Cerebellar cortex (tissue), 1 donor: ENCODE measurements at regions not wholly inside any gene's neighbourhood (a gene's known extent, or its start where the extent isn't known, plus 50 kb on each side); places are given as distances from the start of the nearest gene placed in this dataset.
"Not testable (repeated sequence)": the region's sequence is repeated elsewhere in the genome, so short reads cannot be mapped to it uniquely, and the experiment has no call there.

Experiments used
- DNase-seq: peaks from one replicate; pipeline ENCODE4 v3.0.0-alpha.2; 2015; ENCODE audit warnings: low spot score

DNA sequence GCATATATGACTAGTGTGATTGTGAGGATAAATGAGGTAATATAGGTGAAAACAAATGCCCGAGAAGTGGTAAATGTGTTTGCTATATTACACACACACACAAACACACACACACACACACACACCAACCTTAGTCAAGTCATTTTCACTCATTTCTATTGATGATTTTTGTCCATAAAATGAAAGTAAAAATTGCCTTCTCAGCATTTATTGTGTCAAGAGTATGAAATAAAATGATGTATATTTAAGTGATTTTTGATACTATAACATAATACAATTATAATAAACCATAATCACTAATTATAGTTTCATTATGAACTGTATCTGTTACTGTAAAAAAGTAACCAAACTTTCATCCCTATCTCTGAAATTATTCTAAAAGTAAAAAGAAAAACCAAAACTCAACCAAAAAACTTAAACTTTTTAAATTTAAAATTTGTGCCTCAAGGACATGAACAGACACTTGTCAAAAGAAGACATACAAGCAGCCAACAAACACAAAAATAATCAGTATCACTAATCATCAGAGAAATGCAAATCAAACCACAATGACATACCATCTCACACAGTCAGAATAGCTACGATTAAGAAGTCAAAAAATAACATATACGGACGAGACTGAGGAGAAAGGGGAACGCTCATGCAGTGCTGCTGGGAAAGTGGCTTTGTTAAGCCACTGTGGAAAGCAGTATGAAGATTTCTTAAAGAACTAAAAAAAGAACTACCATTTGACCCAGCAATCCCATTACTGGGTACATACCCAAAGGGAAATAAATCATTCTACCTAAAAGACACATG is 601.0 kb downstream of the TMA16 start:
- DNase-seq = no peak

DNA sequence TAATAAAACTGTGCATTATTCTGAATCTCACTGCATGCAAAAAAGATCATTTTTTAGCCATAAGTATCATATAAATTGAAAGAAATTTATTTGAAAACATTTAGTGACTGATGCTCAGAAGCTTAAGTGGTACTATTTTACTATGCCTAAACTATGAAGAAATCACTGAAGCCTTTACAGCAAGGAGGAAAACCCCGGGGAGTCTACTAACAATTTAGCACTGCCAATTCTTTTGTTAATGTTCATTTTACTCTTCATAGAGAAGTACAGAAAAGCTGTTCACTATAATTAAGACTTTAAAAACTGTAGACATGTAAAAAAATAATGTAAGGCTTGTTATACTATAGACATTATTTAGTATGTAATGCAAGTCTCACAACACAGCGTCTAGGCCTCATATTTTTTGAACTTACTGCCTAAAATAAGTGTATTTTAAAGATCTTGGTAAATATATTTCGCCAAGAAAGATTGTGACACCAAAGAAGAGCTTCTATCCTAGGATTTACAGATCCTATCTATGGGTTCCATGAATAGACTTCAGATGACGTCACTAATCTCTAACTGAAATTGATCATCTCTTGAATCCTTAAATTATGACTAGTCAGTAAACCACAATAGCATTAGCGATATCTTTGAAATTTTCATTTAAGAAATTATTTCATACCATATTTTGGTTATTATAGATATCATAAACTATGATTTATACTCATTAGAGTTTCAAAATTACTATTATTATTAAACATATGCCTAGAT is 602.5 kb downstream of the TMA16 start:
- no peak for DNase-seq

DNA sequence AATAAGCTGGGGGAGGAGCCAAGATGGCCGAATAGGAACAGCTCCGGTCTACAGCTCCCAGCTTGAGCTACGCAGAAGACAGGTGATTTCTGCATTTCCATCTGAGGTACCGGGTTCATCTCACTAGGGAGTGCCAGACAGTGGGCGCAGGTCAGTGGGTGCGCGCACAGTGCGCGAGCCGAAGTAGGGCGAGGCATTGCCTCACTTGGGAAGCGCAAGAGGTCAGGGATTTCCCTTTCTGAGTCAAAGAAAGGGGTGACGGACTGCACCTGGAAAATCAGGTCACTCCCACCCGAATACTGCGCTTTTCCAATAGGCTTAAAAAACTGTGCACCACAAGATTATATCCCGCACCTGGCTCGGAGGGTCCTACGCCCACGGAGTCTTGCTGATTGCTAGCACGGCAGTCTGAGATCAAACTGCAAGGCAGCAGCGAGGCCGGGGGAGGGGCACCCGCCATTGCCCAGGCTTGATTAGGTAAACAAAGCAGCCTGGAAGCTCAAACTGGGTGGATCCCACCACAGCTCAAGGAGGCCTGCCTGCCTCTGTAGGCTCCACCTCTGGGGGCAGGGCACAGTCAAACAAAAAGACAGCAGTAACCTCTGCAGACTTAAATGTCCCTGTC is 606.4 kb downstream of the TMA16 start:
- not testable (repeated sequence) for DNase-seq

DNA sequence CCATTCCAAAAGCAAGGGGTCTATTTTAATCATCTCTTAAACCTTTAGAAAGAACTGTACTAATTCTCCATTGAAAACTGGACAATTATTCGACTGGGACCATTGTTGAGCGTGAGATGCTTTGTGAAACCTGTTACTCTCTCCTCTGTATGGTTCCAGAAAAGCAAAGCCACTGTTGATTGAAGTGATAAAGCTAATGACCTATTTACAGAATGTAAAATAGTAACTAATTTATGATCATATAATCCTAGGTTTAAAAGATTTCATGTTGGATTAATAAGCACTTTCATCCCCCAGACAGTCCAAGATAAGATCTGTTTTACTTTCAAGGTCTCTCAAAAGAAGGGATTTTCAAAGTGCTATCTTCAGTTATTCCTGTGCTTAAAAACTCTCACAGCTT is 614.5 kb downstream of the TMA16 start:
- no peak for DNase-seq

DNA sequence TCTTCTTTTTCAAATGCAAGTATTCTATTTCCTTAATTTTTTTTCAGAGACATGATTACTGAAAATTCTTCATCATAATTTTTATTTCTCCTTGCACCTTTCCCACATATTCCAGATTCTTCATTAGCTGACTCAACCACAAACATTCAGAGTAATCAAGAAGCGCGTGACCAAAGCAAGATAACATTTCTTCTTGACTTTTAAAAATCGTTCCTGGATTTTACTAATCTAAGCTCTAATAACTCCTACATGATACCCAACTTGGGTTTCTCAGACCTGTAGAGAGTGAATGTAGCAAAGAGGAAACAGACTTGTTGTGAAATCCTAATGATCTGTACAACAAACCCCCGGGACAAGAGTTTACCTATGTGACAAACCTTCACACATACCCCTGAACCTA is 615.0 kb downstream of the TMA16 start:
- DNase-seq = no peak

DNA sequence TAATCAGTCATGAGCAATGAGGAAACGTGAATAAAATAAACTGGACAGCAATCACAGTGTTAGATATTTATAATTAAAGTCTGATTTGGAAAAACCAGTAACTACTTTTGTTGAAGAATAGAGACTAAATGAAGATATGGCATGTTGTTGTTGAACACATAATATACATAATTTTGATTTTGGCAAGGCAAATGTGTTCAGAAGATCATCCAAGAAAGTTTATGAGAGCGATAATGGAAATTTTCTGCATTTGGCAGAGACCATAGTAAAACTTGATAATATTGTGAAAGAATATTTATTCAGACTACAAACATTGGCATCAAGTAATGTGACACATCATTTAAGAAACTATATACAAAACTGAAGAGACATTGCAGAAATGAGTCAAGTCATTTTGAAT is 620.7 kb downstream of the TMA16 start:
- DNase-seq = no peak

DNA sequence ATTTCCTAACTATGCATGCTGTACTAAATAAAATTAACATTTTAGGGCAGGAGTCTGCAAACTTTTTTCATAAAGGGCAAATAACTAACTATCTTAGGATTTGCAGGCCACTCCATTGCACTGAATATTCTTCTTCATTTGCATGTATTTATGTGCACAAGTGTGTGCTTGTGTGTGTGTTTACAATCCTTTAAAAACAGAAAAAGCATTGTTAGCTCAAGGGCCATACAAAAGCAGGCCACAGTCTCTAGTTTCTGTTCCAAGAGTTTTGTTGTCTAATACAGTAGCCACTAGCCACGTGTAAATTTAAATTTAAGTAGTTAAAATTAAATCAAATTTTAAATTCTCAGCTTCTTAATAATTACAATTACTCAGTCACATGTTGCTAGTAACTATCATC is 621.8 kb downstream of the TMA16 start:
- DNase-seq = no peak

DNA sequence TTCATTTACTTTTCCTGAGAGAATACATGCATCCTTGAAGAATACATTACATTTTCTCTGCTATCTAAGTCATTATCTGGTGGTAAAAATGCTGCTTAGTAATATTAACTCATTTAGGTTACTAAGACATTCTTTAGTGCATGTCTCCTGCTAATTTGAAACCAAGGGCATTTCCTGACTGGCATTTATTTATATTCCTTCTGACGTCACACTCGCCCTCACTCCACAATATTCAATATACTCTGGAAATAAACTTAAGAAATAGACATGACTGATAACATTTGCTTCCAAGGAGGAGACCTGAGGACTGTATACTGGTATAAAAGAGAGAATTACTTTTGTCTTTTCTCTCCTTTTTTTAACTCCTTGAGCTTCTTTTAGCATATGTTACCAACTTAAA is 619.5 kb upstream of the SMIM31 start:
- DNase-seq = no peak

DNA sequence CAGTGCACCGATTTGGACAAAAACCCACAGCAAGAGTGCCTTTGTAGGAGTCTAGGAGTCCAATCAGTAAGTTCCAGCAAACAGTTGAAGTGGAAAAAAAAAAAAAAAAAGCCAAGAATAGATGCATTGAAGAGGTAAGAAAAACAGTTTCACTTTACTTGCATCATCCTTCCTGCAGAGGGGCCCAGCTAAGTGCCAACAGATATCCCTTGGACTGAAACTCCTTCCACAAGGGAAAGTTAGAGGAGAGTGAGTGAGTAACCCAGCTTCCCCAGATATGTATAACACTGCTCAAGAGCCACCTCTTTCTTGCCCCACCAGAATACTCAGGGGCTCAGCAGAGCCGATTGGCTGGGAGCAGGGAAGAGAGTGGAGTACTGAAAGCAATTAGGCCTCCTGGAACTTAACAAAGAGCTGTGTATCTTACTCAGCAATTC is 617.7 kb upstream of the SMIM31 start:
- DNase-seq = no peak

DNA sequence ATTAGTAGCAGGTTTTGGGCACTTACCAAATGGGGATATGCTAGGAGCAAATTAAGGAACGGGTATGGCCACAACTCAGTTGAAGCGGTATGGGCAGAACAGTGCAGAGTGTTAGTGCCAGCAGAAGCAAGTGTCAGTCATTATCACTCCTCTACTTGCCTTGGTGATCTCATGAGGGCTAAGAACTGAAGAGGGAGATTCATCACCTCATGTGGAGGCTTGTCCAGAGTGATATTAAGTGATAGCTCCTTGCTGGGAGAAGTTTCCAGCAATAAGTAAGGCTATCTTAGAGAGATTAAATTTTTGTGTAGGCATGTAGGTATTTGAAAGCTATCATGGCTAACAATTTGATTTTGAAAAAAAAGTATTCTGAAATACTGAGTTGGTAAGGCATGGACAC is 615.4 kb upstream of the SMIM31 start:
- DNase-seq = no peak

DNA sequence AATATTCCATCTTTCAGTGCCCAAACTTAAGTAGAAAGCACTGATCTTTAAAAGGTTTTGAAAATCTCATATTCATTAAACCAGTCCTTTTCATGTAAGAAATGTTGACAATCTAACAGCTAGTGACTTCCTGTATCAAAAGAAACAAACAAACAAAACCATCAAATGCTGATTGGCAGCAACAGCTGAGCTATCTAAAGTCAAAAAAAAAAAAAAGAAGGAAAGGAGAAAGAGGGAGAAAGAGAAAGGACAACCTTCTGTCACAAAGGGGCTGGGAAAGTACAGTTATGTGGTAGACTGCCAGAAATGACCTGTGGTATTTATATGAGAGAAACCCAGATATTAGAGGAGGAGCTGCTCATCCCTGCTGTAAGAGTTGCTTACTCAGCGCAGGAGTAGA is 614.6 kb upstream of the SMIM31 start:
- no peak for DNase-seq

DNA sequence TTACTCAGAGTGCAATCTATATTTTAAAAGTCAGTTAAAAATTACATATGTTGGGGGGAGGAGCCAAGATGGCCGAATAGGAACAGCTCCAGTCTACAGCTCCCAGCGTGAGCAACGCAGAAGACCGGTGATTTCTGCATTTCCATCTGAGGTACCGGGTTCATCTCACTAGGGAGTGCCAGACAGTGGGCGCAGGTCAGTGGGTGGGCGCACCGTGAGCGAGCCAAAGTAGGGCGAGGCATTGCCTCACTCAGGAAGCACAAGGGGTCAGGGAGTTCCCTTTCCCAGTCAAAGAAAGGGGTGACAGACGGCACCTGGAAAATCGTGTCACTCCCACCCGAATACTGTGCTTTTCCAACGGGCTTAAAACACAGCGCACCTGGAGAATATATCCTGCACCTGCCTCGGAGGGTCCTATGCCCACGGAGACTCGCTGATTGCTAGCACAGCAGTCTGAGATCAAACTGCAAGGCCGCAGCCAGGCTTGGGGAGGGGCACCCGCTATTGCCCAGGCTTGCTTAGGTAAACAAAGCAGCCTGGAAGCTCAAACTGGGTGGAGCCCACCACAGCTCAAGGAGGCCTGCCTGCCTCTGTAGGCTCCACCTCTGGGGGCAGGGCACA is 612.1 kb upstream of the SMIM31 start:
- DNase-seq = not testable (repeated sequence)

DNA sequence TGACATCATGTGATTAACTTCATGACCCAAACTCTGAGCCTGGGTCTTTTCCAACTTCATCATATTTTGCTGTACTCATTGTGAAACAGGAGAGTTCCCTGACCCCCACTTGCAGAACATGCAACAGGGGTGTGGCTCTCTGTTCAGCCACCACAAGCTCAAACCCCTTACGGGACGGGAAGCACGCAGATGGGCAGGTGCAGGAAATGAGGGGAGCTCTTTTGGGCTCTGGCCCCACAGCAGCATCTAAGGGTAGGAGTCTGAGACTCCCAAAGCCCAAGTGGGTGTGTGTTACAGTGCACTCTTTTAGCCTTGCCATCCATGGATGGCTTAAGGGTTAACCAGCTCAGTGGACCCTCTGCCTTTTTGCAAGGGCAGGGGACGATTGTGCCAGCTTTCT is 599.5 kb upstream of the SMIM31 start:
- no peak for DNase-seq

DNA sequence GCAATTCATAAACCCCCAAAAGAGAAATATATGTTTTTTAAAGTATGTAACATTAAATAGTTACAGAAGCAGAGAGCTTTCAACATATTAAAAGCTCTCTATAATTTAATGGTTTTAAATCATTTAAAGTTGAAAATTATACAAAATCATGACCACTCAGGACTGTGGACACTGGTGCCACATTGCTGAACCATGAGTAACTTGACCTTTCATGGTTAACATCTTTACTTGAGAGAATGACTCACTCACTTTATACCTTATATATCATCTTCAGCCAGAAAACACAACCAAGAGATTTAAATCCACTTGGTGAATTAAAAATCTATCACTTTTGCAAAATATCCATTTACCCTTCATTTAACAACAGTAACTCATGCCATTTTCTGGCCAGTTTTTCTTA is 584.3 kb upstream of the SMIM31 start:
- no peak for DNase-seq

DNA sequence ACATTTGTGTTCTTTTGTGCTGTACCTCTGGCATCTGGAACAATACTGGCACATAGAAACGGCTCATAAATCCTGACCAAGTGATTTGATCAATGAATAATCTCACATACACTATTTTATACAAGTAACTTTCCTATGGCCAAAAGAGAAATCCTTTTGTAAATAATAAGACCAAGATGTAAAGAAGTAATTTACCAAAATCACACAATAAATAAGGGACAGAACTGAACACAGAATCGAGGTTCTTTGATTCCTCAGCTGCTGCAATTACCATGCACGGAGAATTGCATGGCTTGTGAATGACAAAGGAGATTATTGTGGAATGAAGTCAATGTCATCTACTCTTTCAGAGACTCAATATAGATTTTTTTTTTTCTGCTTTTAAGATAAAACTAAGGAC is 576.8 kb upstream of the SMIM31 start:
- DNase-seq = no peak

DNA sequence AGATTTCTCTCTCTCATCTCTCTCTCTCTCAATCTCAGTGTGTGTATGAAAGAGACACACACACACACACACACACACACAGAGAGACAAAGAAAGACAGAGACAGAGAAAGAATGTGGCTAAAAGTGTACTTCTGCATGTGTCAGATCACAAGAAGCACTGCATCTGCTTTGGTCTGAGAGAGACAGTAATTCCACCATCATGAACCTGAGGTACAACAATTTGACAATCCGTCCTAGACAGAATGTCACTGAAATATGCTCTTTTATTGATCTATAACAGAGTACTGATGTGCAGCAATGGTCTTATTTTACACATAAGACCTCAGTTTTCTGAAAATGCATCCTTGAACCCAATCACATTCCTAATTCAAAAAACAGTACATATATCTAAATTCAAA is 576.2 kb upstream of the SMIM31 start:
- no peak for DNase-seq

DNA sequence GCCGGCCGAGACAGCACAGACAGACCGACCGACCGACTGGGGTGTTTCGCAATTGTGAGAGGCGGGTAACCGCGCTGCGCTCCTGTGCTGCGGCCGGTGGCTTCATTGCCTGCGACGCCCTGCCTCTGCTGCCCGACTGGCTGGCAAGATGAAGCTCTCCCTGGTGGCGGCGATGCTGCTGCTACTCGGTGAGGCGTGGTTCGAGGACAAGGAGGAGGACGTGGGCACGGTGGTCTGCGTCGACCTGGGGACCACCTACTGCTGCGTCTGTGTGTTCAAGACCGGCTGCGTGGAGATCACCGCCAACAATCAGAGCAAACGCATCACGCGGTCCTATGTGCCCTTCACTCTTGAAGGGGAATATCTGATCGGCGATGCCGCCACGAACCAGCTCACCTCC is 565.7 kb upstream of the SMIM31 start:
- DNase-seq = no peak

DNA sequence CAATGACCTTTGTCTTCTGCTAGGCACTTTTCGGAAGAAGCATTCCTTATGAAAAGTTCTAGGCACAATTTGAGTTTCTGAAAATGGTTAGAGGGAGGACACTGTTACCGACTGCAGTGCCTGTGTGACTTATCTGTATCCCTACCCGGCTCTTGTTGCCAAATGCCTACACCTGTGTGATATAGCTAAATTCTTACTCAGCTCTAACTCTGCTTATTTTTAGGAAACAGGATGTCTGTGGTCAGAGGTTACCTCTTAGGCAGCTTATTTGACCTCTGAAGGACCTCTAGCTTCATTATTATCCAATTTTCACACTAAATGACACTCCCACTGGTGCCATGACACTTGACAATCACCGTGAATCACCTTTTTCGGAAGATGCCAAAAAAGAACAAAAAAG is 561.1 kb upstream of the SMIM31 start:
- DNase-seq = no peak

DNA sequence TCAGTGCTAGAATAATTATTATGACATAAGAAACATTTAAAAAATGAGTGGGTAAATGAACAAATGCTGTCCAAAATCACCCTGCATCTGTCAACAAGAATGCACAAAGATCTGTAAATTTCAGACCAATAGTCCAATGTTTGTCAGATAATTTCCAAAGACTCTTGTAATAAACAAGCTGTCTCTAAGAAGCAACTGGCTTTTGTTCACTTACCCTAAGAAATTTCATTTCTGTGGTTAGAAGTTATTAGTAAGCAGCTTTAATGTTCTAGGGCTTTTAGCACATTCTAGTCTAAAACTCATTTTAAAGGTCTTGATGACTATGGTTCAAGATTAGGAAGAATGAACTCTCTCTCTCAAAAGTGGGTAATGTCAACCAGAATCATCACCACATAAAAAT is 560.3 kb upstream of the SMIM31 start:
- DNase-seq = no peak

DNA sequence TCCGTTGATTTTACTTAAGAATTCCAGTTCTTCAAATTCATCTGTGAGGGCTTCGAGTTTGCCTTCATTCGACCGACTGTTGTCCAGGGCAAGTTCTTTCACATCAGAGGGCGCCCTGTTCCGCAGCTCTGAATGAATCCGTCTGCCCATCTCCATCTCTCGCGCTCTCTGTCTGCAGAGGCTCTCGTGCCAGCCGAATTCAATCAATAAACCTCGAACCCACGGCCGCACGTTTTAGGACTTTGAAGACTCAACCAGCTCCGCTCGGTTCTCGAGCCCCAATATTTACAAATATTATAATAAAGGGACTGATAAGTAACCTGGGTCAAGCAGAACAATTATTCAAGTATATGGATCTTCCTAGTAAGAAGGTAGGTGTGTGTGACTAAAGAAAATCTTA is 556.4 kb upstream of the SMIM31 start:
- DNase-seq = no peak

DNA sequence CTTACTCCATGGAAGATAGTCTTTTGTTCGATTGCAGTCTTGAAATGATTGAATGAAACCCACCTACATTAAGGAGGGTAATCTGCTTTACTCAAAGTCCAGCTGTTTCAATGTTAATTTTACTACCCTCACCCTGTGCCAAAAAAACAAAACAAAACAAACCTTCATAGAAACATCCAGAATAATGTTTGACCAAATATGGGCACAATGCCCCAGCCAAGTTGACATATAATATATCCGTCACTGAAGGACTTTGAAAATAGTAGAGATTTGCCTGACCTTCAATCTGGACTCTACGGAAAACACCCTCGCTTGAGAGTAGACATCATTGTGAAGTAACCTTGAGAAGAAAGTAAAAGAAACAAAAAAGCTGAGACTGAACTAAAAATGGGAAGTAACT is 550.5 kb upstream of the SMIM31 start:
- no peak for DNase-seq

DNA sequence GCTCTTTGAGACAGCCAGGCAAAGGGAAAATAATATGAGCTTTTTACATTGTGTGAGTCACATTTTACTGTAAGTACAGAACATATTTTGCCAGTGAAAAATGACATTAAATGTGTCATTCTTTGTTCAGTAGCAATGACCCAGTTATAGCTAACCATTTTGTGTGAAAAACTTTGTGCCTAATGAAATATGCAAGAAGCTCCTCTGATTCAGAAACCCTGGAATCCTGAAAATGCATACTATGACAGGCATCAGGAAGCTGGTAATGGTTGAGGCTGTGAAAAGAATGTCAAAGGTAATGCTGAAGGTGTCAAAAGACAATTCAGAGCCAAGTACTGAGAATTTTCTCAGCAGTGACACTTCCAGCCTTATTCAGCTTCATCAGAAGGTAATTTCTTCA is 549.5 kb upstream of the SMIM31 start:
- DNase-seq = no peak

DNA sequence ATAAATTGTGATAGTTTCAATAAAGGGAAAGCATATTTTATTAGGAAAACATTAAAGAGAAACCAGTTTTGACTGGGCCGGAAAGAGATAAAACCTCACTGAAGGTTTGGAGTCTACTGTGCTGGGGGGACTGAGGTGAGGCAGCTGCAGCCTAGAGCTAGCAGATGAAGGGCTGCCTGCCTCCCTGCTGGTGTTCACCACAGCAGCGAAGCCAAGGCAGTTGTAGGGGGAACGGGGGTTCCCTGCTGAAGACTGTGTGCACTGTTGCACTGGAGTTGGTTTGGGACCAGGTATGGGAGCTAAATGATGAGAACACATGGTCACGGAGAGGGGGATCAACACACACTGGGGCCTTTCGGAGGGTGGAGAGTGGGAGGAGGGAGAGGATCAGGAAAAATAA is 546.5 kb upstream of the SMIM31 start:
- DNase-seq = no peak
